ENCODE measurements at regions not wholly inside any gene's neighbourhood (a gene's known extent, or its start where the extent isn't known, plus 50 kb on each side); places are given as distances from the start of the nearest gene placed in this dataset.
"Not testable (repeated sequence)": the region's sequence is repeated elsewhere in the genome, so short reads cannot be mapped to it uniquely, and the experiment has no call there.

DNA sequence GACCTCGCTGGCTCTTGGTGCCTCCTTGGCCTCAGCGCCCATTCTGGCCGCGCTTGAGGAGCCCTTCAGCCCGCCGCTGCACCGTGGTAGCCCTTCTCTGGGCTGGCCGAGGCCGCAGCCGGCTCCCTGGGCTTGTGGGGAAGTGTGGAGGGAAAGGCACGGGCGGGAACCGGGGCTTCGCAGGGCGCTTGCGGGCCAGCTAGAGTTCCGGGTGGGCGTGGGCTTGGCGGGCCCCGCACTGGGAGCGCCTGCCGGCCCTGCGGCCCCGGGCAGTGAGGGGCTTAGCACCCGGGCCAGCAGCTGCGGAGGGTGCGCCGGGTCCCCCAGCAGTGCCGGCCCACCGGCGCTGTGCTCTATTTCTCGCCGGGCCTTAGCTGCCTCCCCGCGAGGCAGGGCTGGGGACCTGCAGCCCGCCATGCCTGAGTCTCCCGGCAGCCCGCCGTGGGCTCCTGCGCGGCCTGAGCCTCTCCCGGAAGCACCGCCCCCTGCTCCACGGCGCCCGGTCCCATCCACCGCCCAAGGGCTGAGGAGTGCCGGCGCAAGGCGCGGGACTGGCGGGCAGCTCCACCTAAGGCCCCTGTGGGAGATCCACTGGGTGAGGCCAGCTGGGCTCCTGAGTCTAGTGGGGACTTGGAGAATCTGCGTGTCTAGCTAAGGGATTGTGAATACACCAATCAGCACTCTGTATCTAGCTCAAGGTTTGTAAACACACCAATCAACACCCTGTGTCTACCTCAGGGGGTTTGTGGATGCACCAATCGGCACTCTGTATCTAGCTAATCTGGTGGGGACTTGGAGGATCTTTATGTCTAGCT lies 141.1 kb downstream of the SLCO4C1 start:
- H3K9me1 ChIP-seq (replicated peaks; ENCODE audit: control insufficient read depth, extremely low read depth, insufficient read depth, low read length); H3K79me2 ChIP-seq (ENCODE audit: control insufficient read depth, insufficient read depth, low read length); POLR2A ChIA-PET; CTCF ChIA-PET; H3K4me2 ChIP-seq (ENCODE audit: insufficient read depth, low read length); dilution Hi-C loops (cut with MboI; ENCODE audit: extremely low pct_ligation_motif_present, low sequenced_read_pairs); H3K27me3 ChIP-seq (ENCODE audit: control insufficient read depth in 2 of 2, insufficient read depth in 2 of 2, low read length in 2 of 2); H3K27ac ChIP-seq (ENCODE audit: insufficient read depth, low read depth, low read length); H3K4me1 ChIP-seq (ENCODE audit: control insufficient read depth, extremely low read depth, insufficient read depth, low read length); H3K9me3 ChIP-seq (replicated peaks; ENCODE audit: control insufficient read depth, insufficient read depth, low read length); H3K9ac ChIP-seq (replicated peaks; ENCODE audit: extremely low read depth, insufficient read depth, low read length); BruUV-seq (replicated peaks); H4K20me1 ChIP-seq (replicated peaks; ENCODE audit: control insufficient read depth, extremely low read depth, insufficient read depth, low read length); H3K36me3 ChIP-seq (ENCODE audit: control insufficient read depth in 2 of 2, extremely low read depth in 1 of 2, insufficient read depth in 2 of 2, low read length in 2 of 2); FAIRE-seq; DNase-seq (ENCODE audit: low read depth, low spot score); H2AFZ ChIP-seq (ENCODE audit: low read depth, low read length); H3K4me3 ChIP-seq (replicated peaks in 1 of 3; ENCODE audit: insufficient read depth in 1 of 3, low read depth in 1 of 3, low read length in 3 of 3): not testable (repeated sequence)
- intact Hi-C loops (cut with micrococcal nuclease), result loop anchor here (5.0 kb wide), 1 partner anchor 213 kb away; no protein-coding TSS in a partner anchor

DNA sequence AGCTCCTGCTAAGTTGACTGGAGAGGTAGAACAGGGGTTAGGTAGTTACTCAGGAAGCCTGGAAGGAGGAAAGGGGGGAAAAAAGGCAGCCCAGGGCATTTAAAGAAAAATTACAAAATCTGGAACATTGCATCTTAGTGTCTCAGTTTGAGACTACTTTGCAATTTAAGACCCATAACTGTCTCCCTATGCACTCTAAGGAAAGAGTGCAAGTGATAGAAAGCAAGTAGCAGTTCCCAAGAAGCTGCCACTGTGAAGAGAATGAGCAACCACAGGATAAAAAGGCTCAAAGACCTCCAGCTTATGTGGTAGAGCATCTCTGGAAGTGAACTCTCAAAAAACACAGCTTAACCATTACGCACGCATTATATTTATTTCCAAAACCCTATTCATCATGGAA lies 141.8 kb downstream of the SLCO4C1 start:
- Histone ChIP-seq H3K4me3 (replicated peaks in 1 of 3; ENCODE audit: insufficient read depth in 1 of 3, low read depth in 1 of 3, low read length in 3 of 3) (no peak overlapping the region), H3K36me3 (ENCODE audit: control insufficient read depth in 2 of 2, extremely low read depth in 1 of 2, insufficient read depth in 2 of 2, low read length in 2 of 2) (no peaks in the 10 kb centered on the region), H2AFZ (ENCODE audit: low read depth, low read length) (no peak overlapping the region), H3K27me3 (ENCODE audit: control insufficient read depth in 2 of 2, insufficient read depth in 2 of 2, low read length in 2 of 2) (no peaks in the 10 kb centered on the region), H3K27ac (ENCODE audit: insufficient read depth, low read depth, low read length) (no peak overlapping the region), H3K9me3 (replicated peaks; ENCODE audit: control insufficient read depth, insufficient read depth, low read length) (no peaks in the 10 kb centered on the region), H3K9me1 (replicated peaks; ENCODE audit: control insufficient read depth, extremely low read depth, insufficient read depth, low read length) (no peaks in the 10 kb centered on the region), H3K79me2 (ENCODE audit: control insufficient read depth, insufficient read depth, low read length) (no peaks in the 10 kb centered on the region), H3K4me2 (ENCODE audit: insufficient read depth, low read length) (no peak overlapping the region), H4K20me1 (replicated peaks; ENCODE audit: control insufficient read depth, extremely low read depth, insufficient read depth, low read length) (no peaks in the 10 kb centered on the region), H3K9ac (replicated peaks; ENCODE audit: extremely low read depth, insufficient read depth, low read length) (no peak overlapping the region), H3K4me1 (ENCODE audit: control insufficient read depth, extremely low read depth, insufficient read depth, low read length) (no peaks in the 10 kb centered on the region)
- dilution Hi-C loops (cut with MboI; ENCODE audit: extremely low pct_ligation_motif_present, low sequenced_read_pairs) (no loop called here), intact Hi-C loops (cut with micrococcal nuclease) (loop anchor here (5.0 kb wide), 1 partner anchor 212 kb away; no protein-coding TSS in a partner anchor)
- no TSS peak for BruUV-seq (replicated peaks)
- POLR2A ChIA-PET, result no interaction called here
- TF ChIP-seq MYC (IDR thresholded peaks at IDR 0.05; ENCODE audit: low read depth, low read length) (no peak), POLR2AphosphoS5 (IDR thresholded peaks at IDR 0.05; ENCODE audit: insufficient read depth, low read depth, low read length) (no peak), POLR2A (IDR thresholded peaks at IDR 0.05; ENCODE audit: low read depth, low read length) (no peak), FOS (IDR thresholded peaks at IDR 0.05; ENCODE audit: borderline replicate concordance, insufficient read depth, low read length) (no peak), EZH2 (IDR thresholded peaks at IDR 0.05; ENCODE audit: borderline replicate concordance, low read depth, low read length, severe bottlenecking) (no peak), JUN (IDR thresholded peaks at IDR 0.05; ENCODE audit: borderline replicate concordance, insufficient read depth, insufficient read length, low read depth) (no peak), GATA2 (IDR thresholded peaks at IDR 0.05; ENCODE audit: insufficient read depth, insufficient read length, low read depth, low read length) (no peak)
- TF ChIP-seq, protein P1, sequence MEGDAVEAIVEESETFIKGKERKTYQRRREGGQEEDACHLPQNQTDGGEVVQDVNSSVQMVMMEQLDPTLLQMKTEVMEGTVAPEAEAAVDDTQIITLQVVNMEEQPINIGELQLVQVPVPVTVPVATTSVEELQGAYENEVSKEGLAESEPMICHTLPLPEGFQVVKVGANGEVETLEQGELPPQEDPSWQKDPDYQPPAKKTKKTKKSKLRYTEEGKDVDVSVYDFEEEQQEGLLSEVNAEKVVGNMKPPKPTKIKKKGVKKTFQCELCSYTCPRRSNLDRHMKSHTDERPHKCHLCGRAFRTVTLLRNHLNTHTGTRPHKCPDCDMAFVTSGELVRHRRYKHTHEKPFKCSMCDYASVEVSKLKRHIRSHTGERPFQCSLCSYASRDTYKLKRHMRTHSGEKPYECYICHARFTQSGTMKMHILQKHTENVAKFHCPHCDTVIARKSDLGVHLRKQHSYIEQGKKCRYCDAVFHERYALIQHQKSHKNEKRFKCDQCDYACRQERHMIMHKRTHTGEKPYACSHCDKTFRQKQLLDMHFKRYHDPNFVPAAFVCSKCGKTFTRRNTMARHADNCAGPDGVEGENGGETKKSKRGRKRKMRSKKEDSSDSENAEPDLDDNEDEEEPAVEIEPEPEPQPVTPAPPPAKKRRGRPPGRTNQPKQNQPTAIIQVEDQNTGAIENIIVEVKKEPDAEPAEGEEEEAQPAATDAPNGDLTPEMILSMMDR (IDR thresholded peaks at IDR 0.05; ENCODE audit: extremely low read depth in 1 of 2, insufficient read depth in 1 of 2, low read depth in 1 of 2, low read length in 2 of 2), result no peak
- TF ChIP-seq, protein P2, sequence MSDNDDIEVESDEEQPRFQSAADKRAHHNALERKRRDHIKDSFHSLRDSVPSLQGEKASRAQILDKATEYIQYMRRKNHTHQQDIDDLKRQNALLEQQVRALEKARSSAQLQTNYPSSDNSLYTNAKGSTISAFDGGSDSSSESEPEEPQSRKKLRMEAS (IDR thresholded peaks at IDR 0.05; ENCODE audit: insufficient read depth, insufficient read length), result no peak
- FAIRE-seq (no peak), DNase-seq (ENCODE audit: low read depth, low spot score) (no peak)
- CTCF ChIA-PET, result no interaction called here
